Loucy (cell line): ENCODE measurements at regions not wholly inside any gene's neighbourhood (a gene's known extent, or its start where the extent isn't known, plus 50 kb on each side); places are given as distances from the start of the nearest gene placed in this dataset.

Experiments used
- CTCF ChIP-seq: fragments of 200-600 bp; sonication (generic); conservative IDR thresholded peaks from 2 replicates; pipeline ENCODE4 v1.5.1; 2014; ENCODE audit warnings: mild to moderate bottlenecking, antibody characterized with exemption, low read length
- EZH2phosphoT487 ChIP-seq: fragments of 200-600 bp; IDR thresholded peaks from 2 replicates; pipeline ENCODE4 v1.6.1; 2018; ENCODE audit warnings: antibody characterized with exemption, mild to moderate bottlenecking, moderate library complexity, borderline replicate concordance

- TF ChIP-seq CTCF, result no peak
- no peak for TF ChIP-seq EZH2phosphoT487
Observed at GRCh38 chr5:98425640-98426039, 347.8 kb upstream of the RGMB start.
